ENCODE measurements at regions not wholly inside any gene's neighbourhood (a gene's known extent, or its start where the extent isn't known, plus 50 kb on each side); places are given as distances from the start of the nearest gene placed in this dataset.

GRCh38 chr6:156593893-156594292 is 183.3 kb upstream of the ARID1B start:
- TF ChIP-seq POLR2A (IDR thresholded peaks at IDR 0.05; ENCODE audit: extremely low read depth, insufficient read length): no peak
- no peak for TF ChIP-seq MYC (IDR thresholded peaks at IDR 0.05; ENCODE audit: low read depth, low read length)
